ENCODE measurements at regions not wholly inside any gene's neighbourhood (a gene's known extent, or its start where the extent isn't known, plus 50 kb on each side); places are given as distances from the start of the nearest gene placed in this dataset.

- no peak for TF ChIP-seq POLR2A (IDR thresholded peaks at IDR 0.05)
- TF ChIP-seq CTCF (IDR thresholded peaks at IDR 0.05 in 8 of 11, conservative IDR thresholded peaks at IDR 0.05 in 3 of 11), result no peak
- TF ChIP-seq POLR2AphosphoS5 (IDR thresholded peaks at IDR 0.05), result no peak
Observed at GRCh38 chr10:21273400-21273968, 252.0 kb downstream of the SKIDA1 start.
